GM12878 (cell line): ENCODE measurements at regions not wholly inside any gene's neighbourhood (a gene's known extent, or its start where the extent isn't known, plus 50 kb on each side); places are given as distances from the start of the nearest gene placed in this dataset.

Experiments used
- BRCA1 ChIP-seq: IDR thresholded peaks from 2 replicates; pipeline ENCODE4 v1.6.1; 2011; ENCODE audit warnings: low read depth, low read length, improper control_type of control experiment
- CBFB ChIP-seq: IDR thresholded peaks from 2 replicates; pipeline ENCODE4 v1.6.1; 2016; ENCODE audit warnings: antibody characterized with exemption, low read depth
- CHD2 ChIP-seq: IDR thresholded peaks from 2 replicates; pipeline ENCODE4 v1.6.1; 2011; ENCODE audit warnings: low read depth, low read length, improper control_type of control experiment, borderline replicate concordance
- EED ChIP-seq: sonication (generic); IDR thresholded peaks from 2 replicates; pipeline ENCODE4 v1.6.1; 2016; ENCODE audit warnings: antibody characterized with exemption, low read depth
- KAT2A ChIP-seq: conservative IDR thresholded peaks from 2 replicates; pipeline ENCODE4 v1.6.1; 2011; ENCODE audit warnings: low read depth, low read length; ENCODE audit not compliant: control insufficient read depth
- MEF2B ChIP-seq: fragments of 450-650 bp; IDR thresholded peaks from 2 replicates; pipeline ENCODE4 v1.6.1; 2018; ENCODE audit warnings: mild to moderate bottlenecking, moderate library complexity; ENCODE audit not compliant: partially characterized antibody, poor library complexity, severe bottlenecking
- MYC ChIP-seq: IDR thresholded peaks from 2 replicates; pipeline ENCODE4 v1.6.1; 2011; ENCODE audit warnings: mild to moderate bottlenecking, low read length, moderate library complexity, inconsistent platforms; ENCODE audit not compliant: insufficient read depth, insufficient replicate concordance, insufficient read length, severe bottlenecking
- POU2F2 ChIP-seq: IDR thresholded peaks from 3 replicates; pipeline ENCODE4 v1.6.1; 2011; ENCODE audit warnings: low read depth, mild to moderate bottlenecking, low read length, borderline replicate concordance
- SREBF1 ChIP-seq: IDR thresholded peaks from 2 replicates; pipeline ENCODE4 v1.6.1; 2012; ENCODE audit warnings: mild to moderate bottlenecking, low read length
- TF ChIP-seq, protein P1 (sequence below): IDR thresholded peaks from 2 replicates; pipeline ENCODE4 v1.6.1; 2012; ENCODE audit warnings: low read depth, low read length, improper control_type of control experiment
- TF ChIP-seq, protein P2 (sequence below): fragments of 450-650 bp; IDR thresholded peaks from 2 replicates; pipeline ENCODE4 v1.6.1; 2017; ENCODE audit warnings: antibody characterized with exemption, mild to moderate bottlenecking, moderate library complexity
- TF ChIP-seq, protein P3 (sequence below): fragments of 450-650 bp; IDR thresholded peaks from 2 replicates; pipeline ENCODE4 v1.6.1; 2017; ENCODE audit warnings: mild to moderate bottlenecking

DNA sequence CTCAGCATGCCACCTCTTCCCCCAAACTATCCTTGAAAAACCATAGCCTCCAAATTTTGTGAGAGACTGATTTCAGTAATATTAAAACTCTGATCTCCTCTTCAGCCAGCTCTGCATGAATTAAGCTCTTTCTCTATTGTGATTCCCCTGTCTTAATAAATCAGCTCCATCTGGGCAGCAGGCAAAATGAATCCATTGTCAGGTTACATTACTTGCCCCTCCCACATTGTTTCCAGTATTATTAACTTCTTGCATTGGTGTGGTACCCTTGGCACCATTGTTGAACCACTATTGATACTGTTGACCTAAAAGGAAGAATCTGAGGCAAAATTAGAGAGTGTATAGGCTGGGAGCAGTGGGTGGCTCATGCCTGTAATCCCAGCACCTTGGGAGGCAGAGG, 512.2 kb upstream of the VRK2 start (continued):
- TF ChIP-seq POU2F2 (no peak), KAT2A (no peak), SREBF1 (no peak), BRCA1 (no peak), MYC (no peak), EED (no peak), CHD2 (no peak), MEF2B (no peak), CBFB (no peak)
- TF ChIP-seq, protein P1, sequence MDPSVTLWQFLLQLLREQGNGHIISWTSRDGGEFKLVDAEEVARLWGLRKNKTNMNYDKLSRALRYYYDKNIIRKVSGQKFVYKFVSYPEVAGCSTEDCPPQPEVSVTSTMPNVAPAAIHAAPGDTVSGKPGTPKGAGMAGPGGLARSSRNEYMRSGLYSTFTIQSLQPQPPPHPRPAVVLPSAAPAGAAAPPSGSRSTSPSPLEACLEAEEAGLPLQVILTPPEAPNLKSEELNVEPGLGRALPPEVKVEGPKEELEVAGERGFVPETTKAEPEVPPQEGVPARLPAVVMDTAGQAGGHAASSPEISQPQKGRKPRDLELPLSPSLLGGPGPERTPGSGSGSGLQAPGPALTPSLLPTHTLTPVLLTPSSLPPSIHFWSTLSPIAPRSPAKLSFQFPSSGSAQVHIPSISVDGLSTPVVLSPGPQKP, result no peak
- TF ChIP-seq, protein P2, sequence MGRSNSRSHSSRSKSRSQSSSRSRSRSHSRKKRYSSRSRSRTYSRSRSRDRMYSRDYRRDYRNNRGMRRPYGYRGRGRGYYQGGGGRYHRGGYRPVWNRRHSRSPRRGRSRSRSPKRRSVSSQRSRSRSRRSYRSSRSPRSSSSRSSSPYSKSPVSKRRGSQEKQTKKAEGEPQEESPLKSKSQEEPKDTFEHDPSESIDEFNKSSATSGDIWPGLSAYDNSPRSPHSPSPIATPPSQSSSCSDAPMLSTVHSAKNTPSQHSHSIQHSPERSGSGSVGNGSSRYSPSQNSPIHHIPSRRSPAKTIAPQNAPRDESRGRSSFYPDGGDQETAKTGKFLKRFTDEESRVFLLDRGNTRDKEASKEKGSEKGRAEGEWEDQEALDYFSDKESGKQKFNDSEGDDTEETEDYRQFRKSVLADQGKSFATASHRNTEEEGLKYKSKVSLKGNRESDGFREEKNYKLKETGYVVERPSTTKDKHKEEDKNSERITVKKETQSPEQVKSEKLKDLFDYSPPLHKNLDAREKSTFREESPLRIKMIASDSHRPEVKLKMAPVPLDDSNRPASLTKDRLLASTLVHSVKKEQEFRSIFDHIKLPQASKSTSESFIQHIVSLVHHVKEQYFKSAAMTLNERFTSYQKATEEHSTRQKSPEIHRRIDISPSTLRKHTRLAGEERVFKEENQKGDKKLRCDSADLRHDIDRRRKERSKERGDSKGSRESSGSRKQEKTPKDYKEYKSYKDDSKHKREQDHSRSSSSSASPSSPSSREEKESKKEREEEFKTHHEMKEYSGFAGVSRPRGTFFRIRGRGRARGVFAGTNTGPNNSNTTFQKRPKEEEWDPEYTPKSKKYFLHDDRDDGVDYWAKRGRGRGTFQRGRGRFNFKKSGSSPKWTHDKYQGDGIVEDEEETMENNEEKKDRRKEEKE, result no peak
- TF ChIP-seq, protein P3, sequence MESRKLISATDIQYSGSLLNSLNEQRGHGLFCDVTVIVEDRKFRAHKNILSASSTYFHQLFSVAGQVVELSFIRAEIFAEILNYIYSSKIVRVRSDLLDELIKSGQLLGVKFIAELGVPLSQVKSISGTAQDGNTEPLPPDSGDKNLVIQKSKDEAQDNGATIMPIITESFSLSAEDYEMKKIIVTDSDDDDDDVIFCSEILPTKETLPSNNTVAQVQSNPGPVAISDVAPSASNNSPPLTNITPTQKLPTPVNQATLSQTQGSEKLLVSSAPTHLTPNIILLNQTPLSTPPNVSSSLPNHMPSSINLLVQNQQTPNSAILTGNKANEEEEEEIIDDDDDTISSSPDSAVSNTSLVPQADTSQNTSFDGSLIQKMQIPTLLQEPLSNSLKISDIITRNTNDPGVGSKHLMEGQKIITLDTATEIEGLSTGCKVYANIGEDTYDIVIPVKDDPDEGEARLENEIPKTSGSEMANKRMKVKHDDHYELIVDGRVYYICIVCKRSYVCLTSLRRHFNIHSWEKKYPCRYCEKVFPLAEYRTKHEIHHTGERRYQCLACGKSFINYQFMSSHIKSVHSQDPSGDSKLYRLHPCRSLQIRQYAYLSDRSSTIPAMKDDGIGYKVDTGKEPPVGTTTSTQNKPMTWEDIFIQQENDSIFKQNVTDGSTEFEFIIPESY, result no peak
